Activated naive CD4-positive, alpha-beta T cell treated with anti-CD3 and anti-CD28 coated beads for 36 hours (primary cell): ENCODE measurements at regions not wholly inside any gene's neighbourhood (a gene's known extent, or its start where the extent isn't known, plus 50 kb on each side); places are given as distances from the start of the nearest gene placed in this dataset.
"Not testable (repeated sequence)": the region's sequence is repeated elsewhere in the genome, so short reads cannot be mapped to it uniquely, and the experiment has no call there.

ENCODE experiments used
- CTCF ChIA-PET: fragments of 350-600 bp; sonication (Branson Sonifier 250); formaldehyde crosslinking; loops from one replicate; lab custom pipeline; 2021; ENCODE audit warnings: antibody characterized with exemption; lab: Charles Lee
- DNase-seq: peaks from one replicate; pipeline ENCODE4 v3.0.0-alpha.2; 2020
- H3K27ac Mint-ChIP-seq: one replicate; pipeline ENCODE4 v1.8.0; 2021; ENCODE audit warnings: mild to moderate bottlenecking, mixed read lengths
- H3K27me3 Mint-ChIP-seq: one replicate; pipeline ENCODE4 v1.8.0; 2021; ENCODE audit warnings: low read depth, mixed read lengths
- H3K36me3 Mint-ChIP-seq: one replicate; pipeline ENCODE4 v1.8.0; 2021; ENCODE audit warnings: low read depth, mixed read lengths
- H3K4me1 Mint-ChIP-seq: one replicate; pipeline ENCODE4 v1.8.0; 2021; ENCODE audit warnings: low read depth, mixed read lengths
- H3K4me3 Mint-ChIP-seq: one replicate; pipeline ENCODE4 v1.8.0; 2021; ENCODE audit warnings: mild to moderate bottlenecking, moderate library complexity, mixed read lengths
- H3K9me3 Mint-ChIP-seq: one replicate; pipeline ENCODE4 v1.8.0; 2021; ENCODE audit warnings: mixed read lengths
- intact Hi-C: fragments of 100-400 bp; cut with micrococcal nuclease; formaldehyde crosslinking; loops from one replicate; pipeline ENCODE4 v1.15.1; 2023

DNA sequence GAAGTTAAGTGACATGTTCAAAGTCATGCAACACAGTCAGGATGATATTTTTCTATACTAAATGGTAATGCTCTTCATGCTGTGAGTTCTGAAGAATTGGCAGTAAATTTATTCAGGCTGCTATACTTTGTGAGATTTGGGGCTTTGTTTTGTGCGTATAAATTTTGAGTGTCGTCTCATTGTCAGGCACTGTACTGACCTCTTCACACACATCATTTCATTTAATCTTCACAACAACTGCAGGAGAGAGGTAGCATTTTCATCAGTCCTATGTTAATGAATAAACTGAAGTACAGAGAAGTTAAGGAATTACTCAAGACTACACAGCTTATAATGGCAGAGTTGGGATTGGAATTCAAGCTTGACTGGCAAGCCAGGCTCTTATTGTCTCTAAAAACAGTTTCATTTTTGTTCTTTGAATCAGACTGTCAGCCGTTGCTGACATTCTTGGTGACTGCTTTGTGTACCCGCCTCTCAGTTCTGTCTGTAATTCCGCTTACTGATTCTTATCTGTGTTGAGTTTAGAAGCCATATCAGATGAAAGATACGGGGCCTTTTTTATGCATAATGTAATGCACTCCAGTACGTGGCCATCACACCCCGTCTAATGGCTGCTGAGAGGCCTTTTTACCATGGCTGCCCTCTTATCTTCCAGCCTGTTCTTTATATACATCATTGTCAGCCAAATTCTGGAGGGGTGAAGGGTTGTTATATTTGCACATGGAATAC lies 274.9 kb downstream of the UTRN start:
- H3K4me3 Mint-ChIP-seq, result peak overlapping the region; percentile 45
- intact Hi-C loops, result loop anchor here (1.0 to 2.0 kb wide), 2 partner anchors 23 to 215 kb away; no protein-coding TSS in a partner anchor
- CTCF ChIA-PET, result no interaction called here
- H3K4me1 Mint-ChIP-seq, result peaks cover 19% of the 10 kb centered on the region
- H3K9me3 Mint-ChIP-seq, result no peaks in the 10 kb centered on the region
- peak overlapping the region; percentile 28 for H3K27ac Mint-ChIP-seq
- DNase-seq, result peak; percentile 27
- H3K27me3 Mint-ChIP-seq, result no peaks in the 10 kb centered on the region
- peaks cover 12% of the 10 kb centered on the region for H3K36me3 Mint-ChIP-seq

DNA sequence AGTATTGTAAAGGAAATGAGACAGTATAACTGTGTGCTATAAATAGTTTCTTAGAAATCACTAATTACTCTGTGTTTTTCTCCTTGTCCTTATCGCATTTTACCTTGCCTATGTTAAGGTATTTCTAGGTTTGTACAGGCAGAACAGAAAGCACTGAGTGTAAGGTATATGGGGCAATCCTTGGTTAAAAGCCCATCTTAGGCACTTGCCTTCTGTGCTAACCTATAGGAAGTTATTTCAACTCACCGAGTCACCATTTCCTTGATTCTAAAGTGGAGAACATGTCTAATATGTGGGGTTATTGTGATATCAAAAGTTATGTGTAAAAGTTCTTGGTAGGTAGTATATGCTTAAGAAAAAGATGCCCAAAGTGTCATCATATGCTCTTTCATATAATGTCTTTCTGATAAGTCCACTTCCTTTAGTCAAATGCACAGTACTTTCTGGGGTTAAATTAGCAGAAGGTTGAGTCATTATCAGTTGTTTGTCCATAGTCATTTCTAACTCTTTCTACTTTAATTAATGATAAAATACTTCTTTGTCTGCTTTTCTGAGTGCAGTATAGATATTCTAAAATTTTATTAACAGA lies 276.4 kb downstream of the UTRN start:
- H3K4me3 Mint-ChIP-seq, result no peak overlapping the region
- peaks cover 4% of the 10 kb centered on the region for H3K36me3 Mint-ChIP-seq
- no peak overlapping the region for H3K27ac Mint-ChIP-seq
- intact Hi-C loops, result loop anchor here (2.0 kb wide), 1 partner anchor 217 kb away; no protein-coding TSS in a partner anchor
- CTCF ChIA-PET, result no interaction called here
- DNase-seq, result no peak
- H3K27me3 Mint-ChIP-seq, result no peaks in the 10 kb centered on the region
- H3K9me3 Mint-ChIP-seq, result no peaks in the 10 kb centered on the region
- H3K4me1 Mint-ChIP-seq, result peaks cover 14% of the 10 kb centered on the region

DNA sequence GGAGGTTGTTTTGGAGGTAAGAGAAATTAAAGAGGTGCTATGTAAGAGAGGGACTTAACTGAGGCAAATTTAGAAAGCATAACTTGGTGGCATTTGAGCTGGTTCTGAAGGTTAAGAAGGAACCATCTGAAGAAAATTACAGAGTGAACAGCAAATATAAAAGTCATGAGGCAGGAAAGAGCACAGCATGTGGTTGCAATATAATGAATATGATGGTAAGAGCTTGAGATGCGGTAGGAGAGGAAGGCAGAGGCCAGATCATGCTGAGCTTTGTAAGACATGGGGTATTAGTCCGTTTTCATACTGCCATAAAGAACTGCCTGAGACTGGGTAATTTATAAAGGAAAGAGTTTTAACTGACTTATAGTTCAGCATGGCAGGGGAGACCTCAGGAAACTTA lies 279.1 kb downstream of the UTRN start:
- H3K27me3 Mint-ChIP-seq, result no peaks in the 10 kb centered on the region
- CTCF ChIA-PET, result interaction anchor here (0.6 to 1.2 kb wide), 2 partner anchors 19 to 26 kb away, joined by 3 read pairs; no protein-coding TSS in a partner anchor
- peaks cover 11% of the 10 kb centered on the region for H3K4me1 Mint-ChIP-seq
- no peak for DNase-seq
- no peak overlapping the region for H3K27ac Mint-ChIP-seq
- intact Hi-C loops, result no loop called here
- no peaks in the 10 kb centered on the region for H3K36me3 Mint-ChIP-seq
- H3K9me3 Mint-ChIP-seq, result no peaks in the 10 kb centered on the region
- no peak overlapping the region for H3K4me3 Mint-ChIP-seq

DNA sequence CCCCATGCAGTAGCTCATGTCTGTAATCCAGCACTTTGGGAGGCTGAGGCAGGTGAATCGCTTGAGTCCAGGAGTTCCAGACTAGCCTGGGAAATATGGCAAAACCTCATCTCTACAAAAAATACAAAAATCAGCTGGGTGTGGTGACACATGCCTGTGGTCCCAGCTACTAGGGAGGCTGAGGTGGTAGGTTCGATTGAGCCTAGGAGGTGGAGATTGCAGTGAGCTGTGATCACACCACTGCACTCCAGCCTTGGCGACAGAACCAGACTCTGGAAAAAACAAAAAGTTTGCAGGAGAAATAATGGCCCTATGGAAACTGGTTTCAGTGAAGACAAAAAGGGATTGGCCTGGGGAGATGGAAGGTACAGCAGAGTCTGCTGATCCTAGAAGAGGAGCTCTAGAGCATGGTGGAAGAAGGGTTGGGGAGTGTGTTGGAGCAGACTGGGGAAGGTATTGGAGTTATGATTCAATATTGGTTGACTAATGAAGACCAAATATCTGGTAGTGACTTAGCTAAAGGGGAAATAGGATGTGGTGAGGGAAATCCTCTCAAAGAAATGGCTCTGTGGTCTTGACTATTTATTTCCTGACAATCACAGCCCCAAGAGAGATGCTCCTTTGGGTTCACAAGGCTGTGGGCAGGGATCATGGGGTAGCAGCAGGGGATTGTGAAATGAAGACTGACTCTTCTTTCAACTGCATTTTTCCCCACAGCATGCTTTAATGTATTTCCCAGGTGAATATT lies 281.9 kb downstream of the UTRN start:
- Mint-ChIP-seq H3K36me3 (peaks cover 11% of the 10 kb centered on the region), H3K27me3 (no peaks in the 10 kb centered on the region), H3K4me1 (no peaks in the 10 kb centered on the region), H3K9me3 (no peaks in the 10 kb centered on the region), H3K27ac (no peak overlapping the region), H3K4me3 (no peak overlapping the region)
- no peak for DNase-seq
- CTCF ChIA-PET, result interaction anchor here (0.7 to 2.2 kb wide), 2 partner anchors 16 to 22 kb away, joined by 3 to 5 read pairs; no protein-coding TSS in a partner anchor
- intact Hi-C loops, result no loop called here

DNA sequence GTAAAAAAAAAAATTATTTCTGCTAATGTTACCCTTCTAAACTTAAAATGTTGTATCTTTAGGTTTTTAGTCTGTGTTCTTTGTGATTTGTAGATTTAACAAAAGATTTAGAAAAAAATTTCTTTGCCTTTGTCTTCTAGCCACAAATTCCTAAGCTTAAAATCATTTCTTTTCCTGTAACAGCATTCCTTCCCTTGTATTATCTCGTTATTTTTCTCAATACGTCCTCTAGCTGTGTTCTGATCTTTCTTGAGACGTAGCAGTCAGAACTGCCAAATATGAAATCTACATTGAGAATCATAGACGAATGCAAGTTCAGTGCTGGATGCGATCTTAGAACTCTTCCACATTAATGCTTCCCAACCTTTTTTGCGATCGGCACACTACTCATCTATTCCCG lies 283.1 kb downstream of the UTRN start:
- H3K4me1 Mint-ChIP-seq, result no peaks in the 10 kb centered on the region
- H3K4me3 Mint-ChIP-seq, result no peak overlapping the region
- H3K36me3 Mint-ChIP-seq, result peaks cover 18% of the 10 kb centered on the region
- H3K27me3 Mint-ChIP-seq, result no peaks in the 10 kb centered on the region
- CTCF ChIA-PET, result interaction anchor here (2.2 kb wide), 1 partner anchor 15 kb away, joined by 5 read pairs; no protein-coding TSS in a partner anchor
- H3K27ac Mint-ChIP-seq, result no peak overlapping the region
- no peak for DNase-seq
- H3K9me3 Mint-ChIP-seq, result peaks cover 2% of the 10 kb centered on the region
- intact Hi-C loops, result no loop called here

DNA sequence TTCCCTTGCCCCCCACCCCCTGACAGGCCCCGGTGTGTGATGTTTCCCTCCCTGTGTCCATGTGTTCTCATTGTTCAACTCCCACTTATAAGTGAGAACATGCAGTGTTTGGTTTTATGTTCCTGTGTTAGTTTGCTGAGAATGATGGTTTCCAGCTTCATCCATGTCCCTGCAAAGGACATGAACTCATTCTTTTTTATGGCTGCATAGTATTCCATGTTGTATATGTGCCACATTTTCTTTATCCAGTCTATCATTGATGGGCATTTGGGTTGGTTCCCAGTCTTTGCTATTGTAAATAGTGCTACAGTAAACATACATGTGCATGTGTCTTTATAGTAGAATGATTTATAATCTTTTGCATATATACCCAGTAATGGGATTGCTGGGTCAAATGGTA lies 287.4 kb downstream of the UTRN start:
- H3K36me3 Mint-ChIP-seq, result peaks cover 18% of the 10 kb centered on the region
- CTCF ChIA-PET, H3K27me3 Mint-ChIP-seq, H3K4me1 Mint-ChIP-seq, DNase-seq, intact Hi-C loops, H3K27ac Mint-ChIP-seq, H3K4me3 Mint-ChIP-seq, H3K9me3 Mint-ChIP-seq: not testable (repeated sequence)

DNA sequence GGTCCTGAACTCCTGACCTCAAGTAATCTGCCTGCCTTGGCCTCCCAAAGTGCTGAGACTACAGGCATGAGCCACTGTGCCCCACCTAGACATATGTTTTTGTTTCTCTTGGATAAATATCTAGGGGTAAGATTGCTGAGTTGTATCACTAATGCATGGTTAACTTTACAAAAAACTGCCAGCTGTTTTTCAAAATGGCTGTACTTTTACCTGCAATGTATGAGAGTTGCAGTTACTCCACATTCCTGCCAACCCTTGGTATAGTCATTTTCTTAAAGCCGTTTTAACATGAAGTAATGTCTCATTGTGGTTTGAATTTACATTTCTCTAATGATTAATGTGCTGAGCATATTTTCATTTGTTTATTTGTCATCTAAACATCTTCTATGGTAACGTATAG lies 289.7 kb downstream of the UTRN start:
- intact Hi-C loops, result no loop called here
- peaks cover 18% of the 10 kb centered on the region for H3K36me3 Mint-ChIP-seq
- no peak for DNase-seq
- no peak overlapping the region for H3K4me3 Mint-ChIP-seq
- CTCF ChIA-PET, result interaction anchor here (0.6 kb wide), 1 partner anchor 10 kb away, joined by 3 read pairs; no protein-coding TSS in a partner anchor
- H3K27me3 Mint-ChIP-seq, result no peaks in the 10 kb centered on the region
- H3K27ac Mint-ChIP-seq, result no peak overlapping the region
- peaks cover 2% of the 10 kb centered on the region for H3K9me3 Mint-ChIP-seq
- H3K4me1 Mint-ChIP-seq, result peaks cover 3% of the 10 kb centered on the region

DNA sequence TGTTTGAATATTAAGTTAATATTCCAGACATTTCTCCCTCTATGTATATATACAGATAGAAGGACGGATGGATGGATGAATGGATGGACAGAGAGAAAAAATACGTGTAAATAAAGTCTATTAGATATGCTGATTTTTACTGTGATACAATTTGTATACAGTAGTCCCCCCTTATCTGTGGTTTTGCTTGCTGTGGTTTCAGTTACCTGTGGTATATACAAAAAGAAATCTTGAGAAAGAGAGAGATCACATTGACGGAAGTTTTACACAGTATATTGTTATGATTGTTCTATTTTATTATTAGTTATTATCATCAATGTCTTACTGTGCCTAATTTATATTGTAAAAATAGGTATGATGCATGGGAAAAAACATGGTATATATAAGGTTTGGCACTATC lies 290.2 kb downstream of the UTRN start:
- DNase-seq, result no peak
- Mint-ChIP-seq H3K4me3 (no peak overlapping the region), H3K9me3 (peaks cover 2% of the 10 kb centered on the region), H3K4me1 (peaks cover 3% of the 10 kb centered on the region), H3K27ac (no peak overlapping the region), H3K36me3 (peaks cover 14% of the 10 kb centered on the region), H3K27me3 (no peaks in the 10 kb centered on the region)
- intact Hi-C loops, result no loop called here
- CTCF ChIA-PET, result no interaction called here

DNA sequence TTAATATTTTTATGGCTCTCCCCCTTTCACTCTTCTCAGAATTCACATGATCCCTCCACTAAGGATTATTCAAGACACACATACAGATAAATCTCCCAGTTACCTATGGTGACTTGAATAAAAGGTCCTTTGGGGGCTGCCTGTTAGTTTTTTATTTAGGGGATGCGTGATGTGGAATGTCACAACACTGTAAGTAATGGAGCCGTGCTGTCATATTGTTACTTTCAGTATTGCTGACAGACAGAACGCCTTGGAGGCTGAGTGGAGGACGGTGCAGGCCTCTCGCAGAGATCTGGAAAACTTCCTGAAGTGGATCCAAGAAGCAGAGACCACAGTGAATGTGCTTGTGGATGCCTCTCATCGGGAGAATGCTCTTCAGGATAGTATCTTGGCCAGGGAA lies 291.7 kb downstream of the UTRN start:
- intact Hi-C loops, result no loop called here
- peaks cover 13% of the 10 kb centered on the region for H3K36me3 Mint-ChIP-seq
- no peak overlapping the region for H3K27ac Mint-ChIP-seq
- peaks cover 2% of the 10 kb centered on the region for H3K9me3 Mint-ChIP-seq
- peaks cover 4% of the 10 kb centered on the region for H3K4me1 Mint-ChIP-seq
- H3K4me3 Mint-ChIP-seq, result no peak overlapping the region
- no peak for DNase-seq
- CTCF ChIA-PET, result no interaction called here
- no peaks in the 10 kb centered on the region for H3K27me3 Mint-ChIP-seq

DNA sequence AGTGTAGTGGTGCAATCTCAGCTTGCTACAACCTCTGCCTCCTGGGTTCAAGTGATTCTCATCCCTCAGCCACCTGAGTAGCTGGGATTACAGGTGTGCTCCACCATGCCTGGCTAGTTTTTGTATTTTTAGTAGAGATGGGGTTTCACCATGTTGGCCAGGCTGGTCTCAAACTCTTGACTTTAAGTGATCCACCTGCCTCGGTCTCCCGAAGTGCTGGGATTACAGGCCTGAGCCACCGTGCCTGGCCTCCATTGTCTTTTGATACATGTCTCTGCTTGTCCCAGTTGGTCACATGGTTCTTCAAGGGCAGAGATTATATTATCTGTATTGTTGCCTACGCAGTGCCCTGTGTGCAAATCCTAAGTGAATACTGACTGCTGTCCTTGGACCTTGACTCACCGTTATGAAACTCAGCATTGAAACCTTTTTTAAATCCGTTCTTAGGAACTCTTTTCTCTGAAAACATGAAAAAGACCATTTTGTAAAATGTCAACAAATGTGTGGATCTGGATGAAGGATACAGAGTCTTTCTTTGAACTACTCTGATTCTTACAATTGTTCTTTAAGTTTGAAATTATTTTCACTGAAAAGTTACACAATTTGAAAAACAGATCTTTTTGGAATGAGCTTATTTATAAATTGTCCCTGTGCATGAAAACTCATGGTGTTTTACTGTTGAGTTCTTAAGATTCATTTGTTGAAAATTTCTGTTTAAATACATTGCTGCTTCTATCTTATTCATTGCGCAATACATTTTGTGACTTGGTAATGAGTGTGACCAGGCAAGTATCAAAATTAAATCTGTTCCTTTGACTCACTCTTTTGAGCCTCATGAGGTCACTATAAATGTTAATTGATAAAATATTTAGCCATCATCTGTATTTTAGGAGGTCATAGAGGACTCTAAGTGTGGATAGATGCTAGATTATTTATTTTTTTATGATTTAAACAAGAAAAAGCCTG lies 293.5 kb downstream of the UTRN start:
- Mint-ChIP-seq H3K27ac (no peak overlapping the region), H3K9me3 (no peaks in the 10 kb centered on the region), H3K4me3 (no peak overlapping the region), H3K27me3 (no peaks in the 10 kb centered on the region), H3K36me3 (peaks cover 4% of the 10 kb centered on the region), H3K4me1 (peaks cover 17% of the 10 kb centered on the region)
- DNase-seq, result no peak
- intact Hi-C loops, result no loop called here
- CTCF ChIA-PET, result interaction anchor here (0.7 kb wide), 1 partner anchor 90 kb away, joined by 3 read pairs; no protein-coding TSS in a partner anchor

DNA sequence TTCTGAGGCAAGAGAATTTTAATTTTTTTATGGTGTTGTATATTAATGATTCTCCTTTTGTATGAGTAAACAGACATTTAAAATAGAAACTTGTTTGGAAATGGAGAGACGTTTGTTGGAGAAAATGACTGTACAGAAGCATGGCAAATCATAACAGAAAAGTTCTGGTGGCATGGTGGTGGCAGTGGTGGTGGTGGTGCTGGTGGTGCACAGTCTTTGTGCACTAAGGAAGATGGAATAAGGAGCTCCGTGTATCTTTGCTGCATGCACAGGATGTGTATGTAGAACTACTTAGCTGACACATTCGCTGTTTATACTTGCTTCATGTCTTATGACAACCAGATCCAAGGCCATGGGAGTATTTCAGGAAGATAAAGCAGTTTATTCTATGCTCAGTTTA lies 294.9 kb downstream of the UTRN start:
- CTCF ChIA-PET, result no interaction called here
- intact Hi-C loops, result loop anchor here (5.0 to 10.0 kb wide), 4 partner anchors 135 to 1245 kb away; no protein-coding TSS in a partner anchor
- Mint-ChIP-seq H3K27me3 (no peaks in the 10 kb centered on the region), H3K4me3 (no peak overlapping the region), H3K4me1 (peaks cover 13% of the 10 kb centered on the region), H3K27ac (no peak overlapping the region), H3K36me3 (peaks cover 4% of the 10 kb centered on the region), H3K9me3 (no peaks in the 10 kb centered on the region)
- DNase-seq, result peak; percentile 5
